Neural progenitor cell (in vitro differentiated cells): ENCODE measurements at regions not wholly inside any gene's neighbourhood (a gene's known extent, or its start where the extent isn't known, plus 50 kb on each side); places are given as distances from the start of the nearest gene placed in this dataset.

Experiments
- DNase-seq: peaks from one replicate; pipeline ENCODE4 v3.0.0-alpha.2; 2016; ENCODE audit warnings: low spot score
- H2AFZ ChIP-seq: fragments of 200-600 bp; sonication (generic); replicated peaks from 2 replicates; pipeline ENCODE4 v1.6.1; 2016; ENCODE audit warnings: antibody characterized with exemption
- H3F3A ChIP-seq: fragments of 200-600 bp; sonication (generic); 2 replicates; pipeline ENCODE4 v1.6.1; 2016; ENCODE audit warnings: antibody characterized with exemption, low read depth
- H3K27ac ChIP-seq: fragments of 200-600 bp; sonication (generic); 2 replicates; pipeline ENCODE4 v1.5.1; 2016; ENCODE audit warnings: mild to moderate bottlenecking
- H3K27me3 ChIP-seq: fragments of 200-600 bp; sonication (generic); 2 replicates; pipeline ENCODE4 v1.6.1; 2016; ENCODE audit warnings: mild to moderate bottlenecking, moderate library complexity
- H3K36me3 ChIP-seq: fragments of 200-600 bp; sonication (generic); 2 replicates; pipeline ENCODE4 v1.5.1; 2016
- H3K4me1 ChIP-seq: fragments of 200-600 bp; sonication (generic); 2 replicates; pipeline ENCODE4 v1.6.1; 2016; ENCODE audit warnings: mixed run types
- H3K4me2 ChIP-seq: fragments of 200-600 bp; sonication (generic); 2 replicates; pipeline ENCODE4 v1.6.1; 2016
- H3K4me3 ChIP-seq: fragments of 200-600 bp; sonication (generic); 2 replicates; pipeline ENCODE4 v1.5.1; 2016
- H3K79me2 ChIP-seq: fragments of 200-600 bp; sonication (generic); 2 replicates; pipeline ENCODE4 v1.6.1; 2016; ENCODE audit warnings: low read depth
- H3K9ac ChIP-seq: fragments of 200-600 bp; sonication (generic); 2 replicates; pipeline ENCODE4 v1.6.1; 2016
- H3K9me3 ChIP-seq: fragments of 200-600 bp; sonication (generic); 2 replicates; pipeline ENCODE4 v1.5.1; 2016; ENCODE audit warnings: low read depth
- H4K20me1 ChIP-seq: fragments of 200-600 bp; sonication (generic); 2 replicates; pipeline ENCODE4 v1.6.1; 2016; ENCODE audit warnings: low read depth
- H3K27ac Mint-ChIP-seq: 3 replicates; pipeline ENCODE4 v1.8.0; 2021; ENCODE audit warnings: mixed read lengths
- H3K27me3 Mint-ChIP-seq: 2 replicates; pipeline ENCODE4 v1.8.0; 2022; ENCODE audit warnings: low read depth, mild to moderate bottlenecking, inconsistent platforms, moderate library complexity, mixed read lengths; ENCODE audit not compliant: insufficient read depth
- H3K36me3 Mint-ChIP-seq: 3 replicates; pipeline ENCODE4 v1.8.0; 2021; ENCODE audit warnings: mixed read lengths
- H3K4me1 Mint-ChIP-seq: 3 replicates; pipeline ENCODE4 v1.8.0; 2021; ENCODE audit warnings: mixed read lengths
- H3K4me3 Mint-ChIP-seq: 3 replicates; pipeline ENCODE4 v1.8.0; 2021; ENCODE audit warnings: mild to moderate bottlenecking, moderate library complexity, mixed read lengths
- H3K9me3 Mint-ChIP-seq: 3 replicates; pipeline ENCODE4 v1.8.0; 2020; ENCODE audit warnings: mixed read lengths
- EZH2 ChIP-seq: fragments of 200-600 bp; sonication (generic); IDR thresholded peaks from 2 replicates; pipeline ENCODE4 v1.6.1; 2017; ENCODE audit warnings: antibody characterized with exemption, mild to moderate bottlenecking, moderate library complexity
- EZH2phosphoT487 ChIP-seq: fragments of 200-600 bp; sonication (generic); IDR thresholded peaks from 2 replicates; pipeline ENCODE4 v1.6.1; 2017; ENCODE audit warnings: antibody characterized with exemption
- TF ChIP-seq, protein P1 (sequence below): fragments of 200-600 bp; sonication (generic); IDR thresholded peaks from 2 replicates; pipeline ENCODE4 v1.5.1; 2017; ENCODE audit warnings: antibody characterized with exemption, mild to moderate bottlenecking

DNA sequence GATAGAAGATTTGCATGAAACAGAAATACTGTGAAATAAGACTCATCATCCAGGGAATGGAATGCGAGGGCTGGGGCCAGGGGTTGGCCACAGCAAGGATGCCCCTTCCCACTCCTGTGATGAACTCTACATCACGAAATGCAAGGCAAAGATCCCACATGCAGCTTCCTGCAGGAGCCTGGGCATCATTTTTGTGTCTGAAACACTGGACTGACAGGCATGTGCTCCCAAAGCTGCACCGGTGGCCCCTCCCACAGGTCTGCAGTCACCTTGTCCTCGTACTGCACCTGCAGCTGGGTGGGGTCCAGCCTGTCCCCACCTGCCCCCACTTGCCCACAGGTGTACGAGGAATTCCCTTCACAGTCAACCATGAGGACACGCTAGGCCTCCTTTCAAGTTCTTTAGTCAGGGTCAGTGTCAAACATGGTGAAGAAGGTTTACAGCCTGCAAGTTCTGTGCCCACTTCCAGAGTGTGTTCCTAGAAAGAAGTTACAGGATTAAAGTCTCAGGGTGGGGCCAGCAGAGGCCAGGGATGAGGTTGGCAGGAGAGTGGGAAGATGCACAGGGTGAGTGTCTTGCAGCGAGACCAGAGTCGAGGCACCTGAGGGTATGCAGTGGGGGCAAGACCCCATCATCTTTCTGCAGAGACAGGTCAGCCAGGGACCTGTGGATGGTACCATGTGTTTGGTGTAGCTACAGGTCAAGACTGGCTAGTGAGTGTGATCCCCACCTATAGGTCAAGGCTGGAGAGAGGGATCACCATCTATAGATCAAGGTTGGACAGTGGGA lies 155.0 kb upstream of the IRX2 start:
- no peak overlapping the region for H3K9ac ChIP-seq
- H3K27me3 Mint-ChIP-seq: peaks cover 4% of the 10 kb centered on the region
- H3K27ac ChIP-seq: no peak overlapping the region
- no peaks in the 10 kb centered on the region for H3K36me3 ChIP-seq
- no peak overlapping the region for H3K27ac Mint-ChIP-seq
- H3K4me1 ChIP-seq: no peaks in the 10 kb centered on the region
- no peak overlapping the region for H2AFZ ChIP-seq
- TF ChIP-seq EZH2phosphoT487: no peak
- no peak for TF ChIP-seq EZH2
- TF ChIP-seq, protein P1, sequence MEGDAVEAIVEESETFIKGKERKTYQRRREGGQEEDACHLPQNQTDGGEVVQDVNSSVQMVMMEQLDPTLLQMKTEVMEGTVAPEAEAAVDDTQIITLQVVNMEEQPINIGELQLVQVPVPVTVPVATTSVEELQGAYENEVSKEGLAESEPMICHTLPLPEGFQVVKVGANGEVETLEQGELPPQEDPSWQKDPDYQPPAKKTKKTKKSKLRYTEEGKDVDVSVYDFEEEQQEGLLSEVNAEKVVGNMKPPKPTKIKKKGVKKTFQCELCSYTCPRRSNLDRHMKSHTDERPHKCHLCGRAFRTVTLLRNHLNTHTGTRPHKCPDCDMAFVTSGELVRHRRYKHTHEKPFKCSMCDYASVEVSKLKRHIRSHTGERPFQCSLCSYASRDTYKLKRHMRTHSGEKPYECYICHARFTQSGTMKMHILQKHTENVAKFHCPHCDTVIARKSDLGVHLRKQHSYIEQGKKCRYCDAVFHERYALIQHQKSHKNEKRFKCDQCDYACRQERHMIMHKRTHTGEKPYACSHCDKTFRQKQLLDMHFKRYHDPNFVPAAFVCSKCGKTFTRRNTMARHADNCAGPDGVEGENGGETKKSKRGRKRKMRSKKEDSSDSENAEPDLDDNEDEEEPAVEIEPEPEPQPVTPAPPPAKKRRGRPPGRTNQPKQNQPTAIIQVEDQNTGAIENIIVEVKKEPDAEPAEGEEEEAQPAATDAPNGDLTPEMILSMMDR: no peak
- DNase-seq: no peak
- H3K79me2 ChIP-seq: no peaks in the 10 kb centered on the region
- no peaks in the 10 kb centered on the region for H3K4me1 Mint-ChIP-seq
- no peak overlapping the region for H3K4me3 Mint-ChIP-seq
- H3K4me2 ChIP-seq: no peak overlapping the region
- no peaks in the 10 kb centered on the region for H3K9me3 Mint-ChIP-seq
- no peaks in the 10 kb centered on the region for H3K36me3 Mint-ChIP-seq
- H3K9me3 ChIP-seq: no peaks in the 10 kb centered on the region
- H4K20me1 ChIP-seq: no peaks in the 10 kb centered on the region
- H3F3A ChIP-seq: no peaks in the 10 kb centered on the region
- H3K4me3 ChIP-seq: no peak overlapping the region
- no peaks in the 10 kb centered on the region for H3K27me3 ChIP-seq

DNA sequence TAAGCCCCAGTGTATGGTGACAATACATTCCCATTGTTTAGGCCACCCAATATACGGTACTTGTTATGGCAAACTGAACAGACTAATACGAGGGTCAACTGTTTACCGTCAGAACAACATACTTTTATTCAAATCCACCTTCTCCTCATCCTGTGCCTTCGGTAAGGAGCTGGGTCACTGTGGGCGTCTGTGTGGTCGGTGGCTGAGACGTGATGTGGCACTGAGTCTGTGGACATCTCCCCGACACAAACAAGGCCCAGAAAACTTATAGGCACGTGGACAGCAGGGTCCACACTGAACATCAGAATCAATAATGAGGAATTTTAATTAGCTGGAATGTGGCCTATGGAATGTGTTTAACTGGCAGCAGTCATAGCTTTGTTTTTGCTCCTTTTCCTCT lies 154.3 kb upstream of the IRX2 start:
- no peak for TF ChIP-seq EZH2phosphoT487
- TF ChIP-seq, protein P1: no peak
- TF ChIP-seq EZH2: no peak
- Mint-ChIP-seq H3K9me3 (no peaks in the 10 kb centered on the region), H3K27ac (no peak overlapping the region), H3K36me3 (no peaks in the 10 kb centered on the region), H3K27me3 (peaks cover 4% of the 10 kb centered on the region), H3K4me3 (no peak overlapping the region), H3K4me1 (no peaks in the 10 kb centered on the region)
- no peak overlapping the region for H3K4me2 ChIP-seq
- no peak overlapping the region for H3K4me3 ChIP-seq
- H3K27me3 ChIP-seq: no peaks in the 10 kb centered on the region
- H4K20me1 ChIP-seq: no peaks in the 10 kb centered on the region
- no peaks in the 10 kb centered on the region for H3K36me3 ChIP-seq
- no peak overlapping the region for H2AFZ ChIP-seq
- no peaks in the 10 kb centered on the region for H3K4me1 ChIP-seq
- DNase-seq: no peak
- no peak overlapping the region for H3K27ac ChIP-seq
- H3F3A ChIP-seq: no peaks in the 10 kb centered on the region
- no peaks in the 10 kb centered on the region for H3K79me2 ChIP-seq
- H3K9ac ChIP-seq: no peak overlapping the region
- no peaks in the 10 kb centered on the region for H3K9me3 ChIP-seq

DNA sequence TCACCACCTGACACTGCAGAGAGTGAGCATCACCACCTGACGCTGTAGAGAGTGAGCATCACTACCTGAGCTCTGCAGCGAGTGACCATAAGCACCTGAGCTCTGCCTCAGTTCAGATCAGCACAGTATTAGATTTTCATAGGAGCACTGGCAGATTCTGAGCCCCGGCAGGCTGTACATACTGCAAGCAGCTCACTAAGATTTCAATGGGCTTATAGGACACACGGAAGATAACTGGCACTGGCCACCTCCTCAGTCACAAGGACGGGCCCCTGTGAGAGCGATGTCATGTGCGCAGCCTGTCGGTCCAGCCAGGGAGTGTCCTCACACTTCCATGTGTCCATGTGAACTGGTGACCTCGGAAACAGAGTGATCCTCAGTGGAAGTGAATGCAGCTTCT lies 153.5 kb upstream of the IRX2 start:
- Mint-ChIP-seq H3K27me3 (peaks cover 4% of the 10 kb centered on the region), H3K36me3 (no peaks in the 10 kb centered on the region), H3K27ac (no peak overlapping the region), H3K4me3 (no peak overlapping the region), H3K4me1 (no peaks in the 10 kb centered on the region), H3K9me3 (no peaks in the 10 kb centered on the region)
- Histone ChIP-seq H3K27me3 (no peaks in the 10 kb centered on the region), H3K9ac (no peak overlapping the region), H3F3A (no peaks in the 10 kb centered on the region), H3K36me3 (no peaks in the 10 kb centered on the region), H2AFZ (no peak overlapping the region), H3K4me3 (no peak overlapping the region), H4K20me1 (no peaks in the 10 kb centered on the region), H3K4me1 (no peaks in the 10 kb centered on the region), H3K27ac (no peak overlapping the region), H3K4me2 (no peak overlapping the region), H3K9me3 (no peaks in the 10 kb centered on the region), H3K79me2 (no peaks in the 10 kb centered on the region)
- TF ChIP-seq, protein P1: no peak
- TF ChIP-seq EZH2phosphoT487 (no peak), EZH2 (no peak)
- DNase-seq: no peak
